Muscle layer of duodenum (tissue), 2 donors: ENCODE measurements at regions not wholly inside any gene's neighbourhood (a gene's known extent, or its start where the extent isn't known, plus 50 kb on each side); places are given as distances from the start of the nearest gene placed in this dataset.

Experiments
- H3K27ac ChIP-seq: one replicate; pipeline ENCODE4 v1.7.0; 2013; ENCODE audit warnings: mild to moderate bottlenecking, low read length
- H3K27me3 ChIP-seq: one replicate; pipeline ENCODE4 v1.7.0; 2013; ENCODE audit warnings: low read depth, mild to moderate bottlenecking, control low read depth, low read length
- H3K36me3 ChIP-seq, 2 donors: one replicate each; pipeline ENCODE4 v1.7.0; 2013; ENCODE audit warnings: low read length in 2 of 2, control low read depth in 1 of 2, mild to moderate bottlenecking in 1 of 2; ENCODE audit not compliant: insufficient read depth in 2 of 2, control insufficient read depth in 1 of 2
- H3K4me1 ChIP-seq, 2 donors: one replicate each; pipeline ENCODE4 v1.7.0; 2013; ENCODE audit warnings: low read length in 2 of 2, mild to moderate bottlenecking in 2 of 2, control low read depth in 1 of 2, moderate library complexity in 1 of 2; ENCODE audit not compliant: insufficient read depth in 2 of 2, control insufficient read depth in 1 of 2
- H3K4me3 ChIP-seq, 2 donors: one replicate each; pipeline ENCODE4 v1.7.0; 2013; ENCODE audit warnings: low read length in 2 of 2, low read depth in 1 of 2, mild to moderate bottlenecking in 1 of 2
- H3K9me3 ChIP-seq, 2 donors: one replicate each; pipeline ENCODE4 v1.7.0; 2013; ENCODE audit warnings: low read length in 2 of 2, control low read depth in 1 of 2, mild to moderate bottlenecking in 1 of 2; ENCODE audit not compliant: control insufficient read depth in 1 of 2
- donor health status: healthy.

- no peak overlapping the region for H3K27ac ChIP-seq
- H3K36me3 ChIP-seq = peaks cover 32 to 49% of the 10 kb centered on the region in 2 donors
- H3K27me3 ChIP-seq = no peaks in the 10 kb centered on the region
- H3K4me1 ChIP-seq = peaks cover 7% of the 10 kb centered on the region in 2 donors
- H3K9me3 ChIP-seq = no peaks in the 10 kb centered on the region
- no peak overlapping the region for H3K4me3 ChIP-seq
Measured at GRCh38 chr16:31702796-31703195, 170.8 kb upstream of the ZNF267 start.

- no peak overlapping the region for H3K27ac ChIP-seq
Measured at GRCh38 chr16:31703526-31704128, 170.0 kb upstream of the ZNF267 start.

GRCh38 chr16:31704138-31704537, 169.5 kb upstream of the ZNF267 start:
- no peak overlapping the region for H3K4me3 ChIP-seq
- peaks cover 37 to 58% of the 10 kb centered on the region in 2 donors for H3K36me3 ChIP-seq
- H3K4me1 ChIP-seq = peaks cover 7% of the 10 kb centered on the region in 2 donors
- H3K9me3 ChIP-seq = no peaks in the 10 kb centered on the region
- H3K27ac ChIP-seq = no peak overlapping the region
- H3K27me3 ChIP-seq = no peaks in the 10 kb centered on the region

More at GRCh38 chr16:31703526-31704128, 170.0 kb upstream of the ZNF267 start:
- H3K4me1 ChIP-seq = peaks cover 7% of the 10 kb centered on the region in 2 donors
- H3K9me3 ChIP-seq = no peaks in the 10 kb centered on the region
- no peak overlapping the region for H3K4me3 ChIP-seq
- H3K27me3 ChIP-seq = no peaks in the 10 kb centered on the region
- peaks cover 37 to 53% of the 10 kb centered on the region in 2 donors for H3K36me3 ChIP-seq

GRCh38 chr16:31705371-31705770, 168.2 kb upstream of the ZNF267 start:
- peaks cover 37 to 59% of the 10 kb centered on the region in 2 donors for H3K36me3 ChIP-seq

GRCh38 chr16:31706318-31706717, 167.3 kb upstream of the ZNF267 start:
- peaks cover 37 to 59% of the 10 kb centered on the region in 2 donors for H3K36me3 ChIP-seq
- no peak overlapping the region for H3K27ac ChIP-seq
- H3K4me3 ChIP-seq = no peak overlapping the region
- peaks cover 4% of the 10 kb centered on the region in 2 donors for H3K4me1 ChIP-seq
- H3K27me3 ChIP-seq = no peaks in the 10 kb centered on the region
- H3K9me3 ChIP-seq = no peaks in the 10 kb centered on the region

More at GRCh38 chr16:31705371-31705770, 168.2 kb upstream of the ZNF267 start:
- Histone ChIP-seq H3K9me3 (no peaks in the 10 kb centered on the region), H3K27me3 (no peaks in the 10 kb centered on the region), H3K4me3 (no peak overlapping the region), H3K27ac (no peak overlapping the region), H3K4me1 (peaks cover 7% of the 10 kb centered on the region in 2 donors)

GRCh38 chr16:31706925-31707324, 166.7 kb upstream of the ZNF267 start:
- Histone ChIP-seq H3K36me3 (peaks cover 37 to 59% of the 10 kb centered on the region in 2 donors), H3K27me3 (no peaks in the 10 kb centered on the region), H3K27ac (no peak overlapping the region), H3K4me1 (no peaks in the 10 kb centered on the region), H3K4me3 (no peak overlapping the region), H3K9me3 (no peaks in the 10 kb centered on the region)

- Histone ChIP-seq H3K4me1 (peaks cover 0 to 3% of the 10 kb centered on the region in 2 donors), H3K36me3 (peaks cover 37 to 59% of the 10 kb centered on the region in 2 donors), H3K27ac (no peak overlapping the region), H3K9me3 (no peaks in the 10 kb centered on the region), H3K4me3 (no peak overlapping the region), H3K27me3 (no peaks in the 10 kb centered on the region)
Measured at GRCh38 chr16:31707743-31708335, 165.8 kb upstream of the ZNF267 start.

GRCh38 chr16:31708348-31708747, 165.3 kb upstream of the ZNF267 start:
- Histone ChIP-seq H3K27ac (no peak overlapping the region), H3K27me3 (no peaks in the 10 kb centered on the region), H3K4me3 (no peak overlapping the region), H3K9me3 (no peaks in the 10 kb centered on the region), H3K36me3 (peaks cover 33 to 54% of the 10 kb centered on the region in 2 donors), H3K4me1 (peaks cover 0 to 3% of the 10 kb centered on the region in 2 donors)

- Histone ChIP-seq H3K27ac (no peak overlapping the region), H3K4me3 (no peak overlapping the region), H3K27me3 (no peaks in the 10 kb centered on the region), H3K4me1 (peaks cover 1 to 6% of the 10 kb centered on the region in 2 donors), H3K9me3 (no peaks in the 10 kb centered on the region), H3K36me3 (peaks cover 24 to 46% of the 10 kb centered on the region in 2 donors)
Measured at GRCh38 chr16:31709181-31709580, 164.4 kb upstream of the ZNF267 start.

- peaks cover 15 to 36% of the 10 kb centered on the region in 2 donors for H3K36me3 ChIP-seq
- peaks cover 11 to 15% of the 10 kb centered on the region in 2 donors for H3K4me1 ChIP-seq
- no peaks in the 10 kb centered on the region for H3K27me3 ChIP-seq
- H3K27ac ChIP-seq = no peak overlapping the region
- no peaks in the 10 kb centered on the region for H3K9me3 ChIP-seq
- H3K4me3 ChIP-seq = no peak overlapping the region
Measured at GRCh38 chr16:31710134-31710533, 163.5 kb upstream of the ZNF267 start.

GRCh38 chr16:31710880-31711279, 162.7 kb upstream of the ZNF267 start:
- Histone ChIP-seq H3K27me3 (no peaks in the 10 kb centered on the region), H3K36me3 (peaks cover 7 to 30% of the 10 kb centered on the region in 2 donors), H3K9me3 (no peaks in the 10 kb centered on the region), H3K27ac (no peak overlapping the region), H3K4me1 (peaks cover 11 to 15% of the 10 kb centered on the region in 2 donors), H3K4me3 (no peak overlapping the region)
